ENCODE measurements at regions not wholly inside any gene's neighbourhood (a gene's known extent, or its start where the extent isn't known, plus 50 kb on each side); places are given as distances from the start of the nearest gene placed in this dataset.

GRCh38 chr1:61523229-61523628 lies 201.7 kb downstream of the TM2D1 start:
- 86 to 89% methylated on average over 1 of the region's 1 CpG for WGBS, 2 donors
- peak in 2 of 3 donors; percentile 29 to 59 for DNase-seq
- peaks cover 0 to 2% (median 0%) of the 10 kb centered on the region in 5 donors for H3K4me1 ChIP-seq (ENCODE audit: control insufficient read depth in 5 of 5, insufficient read depth in 5 of 5, low read length in 5 of 5)
- no peak overlapping the region for H3K27ac ChIP-seq (ENCODE audit: low read depth in 1 of 2, low read length in 1 of 2)
- H3K9ac ChIP-seq (ENCODE audit: insufficient read depth in 1 of 2, low read length in 2 of 2) = no peak overlapping the region
- no peaks in the 10 kb centered on the region for H3K9me3 ChIP-seq (ENCODE audit: control insufficient read depth in 4 of 4, insufficient read depth in 3 of 4, low read length in 3 of 4)
- TF ChIP-seq CTCF (IDR thresholded peaks at IDR 0.05; ENCODE audit: control extremely low read depth, extremely low read depth) = no peak
- ATAC-seq (ENCODE audit: insufficient read depth, low FRiP score) = no peak
- H3K27me3 ChIP-seq (ENCODE audit: control insufficient read depth in 3 of 3, insufficient read depth in 3 of 3, low read length in 2 of 3) = peaks cover 0 to 3% (median 0%) of the 10 kb centered on the region in 3 donors
- H3K36me3 ChIP-seq (ENCODE audit: control insufficient read depth in 4 of 4, insufficient read depth in 4 of 4, low read length in 4 of 4) = no peaks in the 10 kb centered on the region
- H3K4me3 ChIP-seq = no peak overlapping the region

- H3K27me3 ChIP-seq (ENCODE audit: control insufficient read depth in 3 of 3, insufficient read depth in 3 of 3, low read length in 2 of 3) = peaks cover 0 to 3% (median 0%) of the 10 kb centered on the region in 3 donors
- no peak overlapping the region for H3K27ac ChIP-seq (ENCODE audit: low read depth in 1 of 2, low read length in 1 of 2)
- DNase-seq = no peak
- no peaks in the 10 kb centered on the region for H3K36me3 ChIP-seq (ENCODE audit: control insufficient read depth in 4 of 4, insufficient read depth in 4 of 4, low read length in 4 of 4)
- no peaks in the 10 kb centered on the region for H3K4me1 ChIP-seq (ENCODE audit: control insufficient read depth in 5 of 5, insufficient read depth in 5 of 5, low read length in 5 of 5)
- no peak overlapping the region for H3K4me3 ChIP-seq
- H3K9me3 ChIP-seq (ENCODE audit: control insufficient read depth in 4 of 4, insufficient read depth in 3 of 4, low read length in 3 of 4) = no peaks in the 10 kb centered on the region
- H3K9ac ChIP-seq (ENCODE audit: insufficient read depth in 1 of 2, low read length in 2 of 2) = no peak overlapping the region
- TF ChIP-seq CTCF (IDR thresholded peaks at IDR 0.05; ENCODE audit: control extremely low read depth, extremely low read depth) = no peak
- no peak for ATAC-seq (ENCODE audit: insufficient read depth, low FRiP score)
Observed at GRCh38 chr1:61520401-61520800, 204.5 kb downstream of the TM2D1 start.

- H3K36me3 ChIP-seq (ENCODE audit: control insufficient read depth in 4 of 4, insufficient read depth in 4 of 4, low read length in 4 of 4) = no peaks in the 10 kb centered on the region
- no peak overlapping the region for H3K4me3 ChIP-seq
- 63 to 78% methylated on average over 2 of the region's 2 CpGs for WGBS, 2 donors
- ATAC-seq (ENCODE audit: insufficient read depth, low FRiP score) (no peak), DNase-seq (no peak)
- H3K9ac ChIP-seq (ENCODE audit: insufficient read depth in 1 of 2, low read length in 2 of 2) = no peak overlapping the region
- H3K27ac ChIP-seq (ENCODE audit: low read depth in 1 of 2, low read length in 1 of 2) = no peak overlapping the region
- peaks cover 0 to 3% (median 0%) of the 10 kb centered on the region in 3 donors for H3K27me3 ChIP-seq (ENCODE audit: control insufficient read depth in 3 of 3, insufficient read depth in 3 of 3, low read length in 2 of 3)
- no peaks in the 10 kb centered on the region for H3K9me3 ChIP-seq (ENCODE audit: control insufficient read depth in 4 of 4, insufficient read depth in 3 of 4, low read length in 3 of 4)
- TF ChIP-seq CTCF (IDR thresholded peaks at IDR 0.05; ENCODE audit: control extremely low read depth, extremely low read depth) = no peak
- H3K4me1 ChIP-seq (ENCODE audit: control insufficient read depth in 5 of 5, insufficient read depth in 5 of 5, low read length in 5 of 5) = no peaks in the 10 kb centered on the region
Observed at GRCh38 chr1:61519631-61520030, 205.3 kb downstream of the TM2D1 start.

GRCh38 chr1:61518670-61519400 lies 206.1 kb downstream of the TM2D1 start:
- Histone ChIP-seq H3K36me3 (ENCODE audit: control insufficient read depth in 4 of 4, insufficient read depth in 4 of 4, low read length in 4 of 4) (no peaks in the 10 kb centered on the region), H3K9me3 (ENCODE audit: control insufficient read depth in 4 of 4, insufficient read depth in 3 of 4, low read length in 3 of 4) (no peaks in the 10 kb centered on the region), H3K27me3 (ENCODE audit: control insufficient read depth in 3 of 3, insufficient read depth in 3 of 3, low read length in 2 of 3) (peaks cover 0 to 3% (median 0%) of the 10 kb centered on the region in 3 donors), H3K9ac (ENCODE audit: insufficient read depth in 1 of 2, low read length in 2 of 2) (no peak overlapping the region), H3K4me1 (ENCODE audit: control insufficient read depth in 5 of 5, insufficient read depth in 5 of 5, low read length in 5 of 5) (no peaks in the 10 kb centered on the region), H3K27ac (ENCODE audit: low read depth in 1 of 2, low read length in 1 of 2) (no peak overlapping the region), H3K4me3 (no peak overlapping the region)
- no peak for TF ChIP-seq CTCF (IDR thresholded peaks at IDR 0.05; ENCODE audit: control extremely low read depth, extremely low read depth)
- no peak for DNase-seq
- WGBS, 2 donors = 67 to 71% methylated on average over 1 of the region's 1 CpG
- ATAC-seq (ENCODE audit: insufficient read depth, low FRiP score) = no peak

Measured in lung (tissue), 11 donors.